ENCODE measurements at regions not wholly inside any gene's neighbourhood (a gene's known extent, or its start where the extent isn't known, plus 50 kb on each side); places are given as distances from the start of the nearest gene placed in this dataset.

- TF ChIP-seq YY1 (IDR thresholded peaks at IDR 0.05; ENCODE audit: insufficient read depth, insufficient read length) (no peak), SUZ12 (IDR thresholded peaks at IDR 0.05; ENCODE audit: extremely low read depth, insufficient read depth, insufficient read length) (no peak)
These were observed 79.9 kb downstream of the NR2F2 start for GRCh38 chr15:96410175-96411055.
